Right atrium auricular region (tissue), 2 donors: ENCODE measurements at regions not wholly inside any gene's neighbourhood (a gene's known extent, or its start where the extent isn't known, plus 50 kb on each side); places are given as distances from the start of the nearest gene placed in this dataset.

Source experiments
- DNase-seq: peaks from one replicate; pipeline ENCODE4 v3.0.0-alpha.2; 2019; ENCODE audit warnings: low spot score
- H3K27ac ChIP-seq, 2 donors: fragments of 200-600 bp; sonication (generic); 1 replicate in 1 of 2; 2 replicates in 1 of 2; pipeline ENCODE4 v1.5.1; 2016 to 2019
- H3K27me3 ChIP-seq, 2 donors: fragments of 200-600 bp; sonication (generic); one replicate each; pipeline versions ENCODE4 v1.5.1 to v1.6.0; 2017 to 2019
- H3K36me3 ChIP-seq: fragments of 200-600 bp; sonication (generic); one replicate; pipeline ENCODE4 v1.5.1; 2016
- H3K4me1 ChIP-seq, 2 donors: fragments of 200-600 bp; sonication (generic); one replicate each; pipeline versions ENCODE4 v1.5.1 to v1.6.0; 2017 to 2019
- H3K4me3 ChIP-seq, 2 donors: fragments of 200-600 bp; sonication (generic); 1 replicate in 1 of 2; 2 replicates in 1 of 2; pipeline ENCODE4 v1.5.1; 2017 to 2019; ENCODE audit warnings: mild to moderate bottlenecking in 1 of 2, moderate library complexity in 1 of 2
- H3K9me3 ChIP-seq, 2 donors: fragments of 200-600 bp; sonication (generic); one replicate each; pipeline ENCODE4 v1.5.1; 2019
- TF ChIP-seq, protein P1 (sequence below), 2 donors: fragments of 200-600 bp; sonication (generic); IDR thresholded peaks; one replicate each; pipeline ENCODE4 v1.5.1; 2019; ENCODE audit warnings: antibody characterized with exemption in 2 of 2

DNA sequence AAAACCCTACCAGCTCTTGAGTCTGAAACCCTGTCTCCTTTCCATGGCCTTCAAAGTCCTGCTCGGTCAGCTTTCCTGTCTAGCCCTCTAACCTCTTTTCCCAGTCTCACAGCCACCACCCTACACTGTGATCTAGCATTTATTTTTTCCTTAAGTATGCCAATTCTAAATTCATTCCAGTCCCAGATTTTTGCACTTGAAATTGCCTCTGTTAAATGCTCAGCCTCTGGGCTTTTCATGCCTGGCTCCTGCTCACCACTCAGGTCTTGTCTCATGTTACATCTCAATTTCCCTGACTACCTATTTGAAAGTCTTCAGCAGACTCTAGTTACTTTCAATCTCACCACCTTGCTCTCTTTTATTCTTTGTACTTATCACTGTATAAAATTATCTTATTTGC lies 176.2 kb downstream of the ADGRL4 start:
- Histone ChIP-seq H3K4me1 (no peaks in the 10 kb centered on the region), H3K27ac (no peak overlapping the region), H3K36me3 (no peaks in the 10 kb centered on the region), H3K4me3 (no peak overlapping the region), H3K27me3 (no peaks in the 10 kb centered on the region), H3K9me3 (no peaks in the 10 kb centered on the region)
- no peak for DNase-seq
- TF ChIP-seq, protein P1, sequence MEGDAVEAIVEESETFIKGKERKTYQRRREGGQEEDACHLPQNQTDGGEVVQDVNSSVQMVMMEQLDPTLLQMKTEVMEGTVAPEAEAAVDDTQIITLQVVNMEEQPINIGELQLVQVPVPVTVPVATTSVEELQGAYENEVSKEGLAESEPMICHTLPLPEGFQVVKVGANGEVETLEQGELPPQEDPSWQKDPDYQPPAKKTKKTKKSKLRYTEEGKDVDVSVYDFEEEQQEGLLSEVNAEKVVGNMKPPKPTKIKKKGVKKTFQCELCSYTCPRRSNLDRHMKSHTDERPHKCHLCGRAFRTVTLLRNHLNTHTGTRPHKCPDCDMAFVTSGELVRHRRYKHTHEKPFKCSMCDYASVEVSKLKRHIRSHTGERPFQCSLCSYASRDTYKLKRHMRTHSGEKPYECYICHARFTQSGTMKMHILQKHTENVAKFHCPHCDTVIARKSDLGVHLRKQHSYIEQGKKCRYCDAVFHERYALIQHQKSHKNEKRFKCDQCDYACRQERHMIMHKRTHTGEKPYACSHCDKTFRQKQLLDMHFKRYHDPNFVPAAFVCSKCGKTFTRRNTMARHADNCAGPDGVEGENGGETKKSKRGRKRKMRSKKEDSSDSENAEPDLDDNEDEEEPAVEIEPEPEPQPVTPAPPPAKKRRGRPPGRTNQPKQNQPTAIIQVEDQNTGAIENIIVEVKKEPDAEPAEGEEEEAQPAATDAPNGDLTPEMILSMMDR (IDR thresholded peaks at IDR 0.05), result no peak

DNA sequence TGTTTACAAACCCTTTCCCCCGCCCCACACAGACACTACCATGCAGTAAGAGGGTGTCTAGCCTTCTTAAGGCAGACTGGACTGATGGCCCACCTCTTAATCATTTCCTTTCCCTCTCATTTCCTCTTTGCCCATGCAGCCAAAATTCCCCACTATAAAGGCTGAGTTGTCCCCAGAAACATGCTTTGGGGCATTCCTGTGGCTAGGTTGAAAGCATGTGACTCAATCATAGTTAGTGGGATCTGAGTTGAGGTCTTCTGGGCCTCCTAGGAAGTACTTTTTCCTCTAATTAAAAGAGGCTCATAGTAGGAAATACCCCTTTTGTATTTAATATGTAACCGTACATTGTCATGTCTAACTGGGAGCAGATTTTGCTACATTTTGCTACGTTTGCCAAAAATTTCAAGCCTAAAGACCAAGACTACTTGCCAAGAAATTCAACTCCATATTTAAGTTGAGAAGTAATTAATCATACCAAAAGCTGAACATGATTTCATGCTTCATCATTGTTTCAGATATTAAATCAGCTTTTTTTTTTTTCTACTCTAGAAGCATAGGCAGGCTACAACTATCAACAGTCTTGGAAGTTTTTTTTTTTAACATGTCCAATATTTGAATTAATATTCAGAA lies 174.7 kb downstream of the ADGRL4 start:
- no peaks in the 10 kb centered on the region for H3K9me3 ChIP-seq
- no peak for DNase-seq
- H3K27me3 ChIP-seq, result no peaks in the 10 kb centered on the region
- no peaks in the 10 kb centered on the region for H3K4me1 ChIP-seq
- H3K4me3 ChIP-seq, result no peak overlapping the region
- TF ChIP-seq, protein P1 (IDR thresholded peaks at IDR 0.05), result no peak
- H3K36me3 ChIP-seq, result no peaks in the 10 kb centered on the region
- no peak overlapping the region for H3K27ac ChIP-seq

DNA sequence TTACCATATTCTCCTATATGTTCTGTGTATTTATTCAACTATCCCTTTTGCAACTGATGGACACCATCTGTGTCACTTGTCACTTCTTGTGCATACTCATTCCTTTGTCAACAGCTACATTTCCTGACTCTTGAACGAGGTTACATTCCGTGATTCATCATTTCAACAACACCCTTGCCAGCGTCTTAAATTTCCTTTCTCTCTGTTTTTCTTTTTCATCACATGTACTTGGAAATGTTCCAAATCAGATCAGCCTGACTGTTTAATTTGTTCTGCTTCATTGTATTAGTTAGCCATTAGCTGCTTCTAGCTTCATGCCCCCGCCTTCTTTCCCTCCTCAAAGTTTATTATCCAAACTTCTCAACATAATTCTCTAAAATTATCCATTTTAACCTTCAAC lies 173.0 kb downstream of the ADGRL4 start:
- Histone ChIP-seq H3K4me1 (no peaks in the 10 kb centered on the region), H3K27me3 (no peaks in the 10 kb centered on the region), H3K9me3 (no peaks in the 10 kb centered on the region), H3K36me3 (no peaks in the 10 kb centered on the region), H3K4me3 (no peak overlapping the region), H3K27ac (no peak overlapping the region)
- TF ChIP-seq, protein P1 (IDR thresholded peaks at IDR 0.05), result no peak
- no peak for DNase-seq

DNA sequence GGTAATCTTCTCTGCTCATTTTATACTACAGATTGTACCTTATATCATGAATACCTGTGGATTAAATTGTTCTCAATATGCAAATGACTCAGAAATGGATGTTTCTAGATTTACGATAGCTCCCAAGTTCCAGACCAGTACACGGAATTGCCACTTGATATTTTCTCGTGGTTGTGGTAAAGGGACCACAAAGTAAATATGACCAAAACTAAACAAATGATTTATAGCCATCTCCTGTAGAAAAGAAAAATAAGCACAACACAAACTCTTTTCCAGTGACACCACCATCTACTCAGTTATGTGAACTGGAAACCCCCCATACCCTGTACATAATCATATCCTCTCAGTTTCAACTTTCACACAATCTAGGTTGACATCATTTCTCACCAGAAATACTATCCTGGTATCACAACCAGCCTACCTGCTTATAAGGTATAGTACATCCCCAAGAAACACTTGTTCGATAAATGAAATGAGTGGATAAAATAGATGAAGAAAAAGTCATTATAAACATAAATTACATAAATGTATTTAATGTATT lies 172.3 kb downstream of the ADGRL4 start:
- H3K36me3 ChIP-seq, result no peaks in the 10 kb centered on the region
- no peak for DNase-seq
- no peaks in the 10 kb centered on the region for H3K27me3 ChIP-seq
- H3K4me3 ChIP-seq, result no peak overlapping the region
- H3K27ac ChIP-seq, result no peak overlapping the region
- TF ChIP-seq, protein P1 (IDR thresholded peaks at IDR 0.05), result no peak
- H3K9me3 ChIP-seq, result no peaks in the 10 kb centered on the region
- no peaks in the 10 kb centered on the region for H3K4me1 ChIP-seq

DNA sequence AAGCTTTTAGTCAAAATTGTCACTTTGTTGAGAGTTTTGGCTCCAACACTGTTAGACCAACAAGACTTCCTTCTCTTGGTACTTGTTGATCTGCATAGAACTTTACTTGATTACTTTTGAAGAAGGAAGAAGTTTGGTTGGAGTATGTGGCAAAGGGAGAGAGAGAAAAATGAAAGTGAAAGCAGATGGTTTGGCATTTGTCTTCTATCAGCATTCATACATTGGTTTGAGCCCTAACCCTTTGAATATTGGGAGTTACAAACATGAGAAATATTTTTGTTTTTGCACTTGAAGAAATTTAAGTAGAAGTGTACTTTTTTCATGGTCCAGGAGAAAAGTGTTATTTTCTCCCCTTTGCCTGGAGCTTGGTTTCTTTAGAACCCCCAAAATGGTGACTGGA lies 169.8 kb downstream of the ADGRL4 start:
- Histone ChIP-seq H3K9me3 (no peaks in the 10 kb centered on the region), H3K36me3 (no peaks in the 10 kb centered on the region), H3K4me1 (peaks cover 0 to 13% of the 10 kb centered on the region in 2 donors), H3K27ac (no peak overlapping the region), H3K27me3 (no peaks in the 10 kb centered on the region), H3K4me3 (no peak overlapping the region)
- TF ChIP-seq, protein P1 (IDR thresholded peaks at IDR 0.05), result no peak
- DNase-seq, result no peak
